ENCODE measurements at regions not wholly inside any gene's neighbourhood (a gene's known extent, or its start where the extent isn't known, plus 50 kb on each side); places are given as distances from the start of the nearest gene placed in this dataset.

GRCh38 chr12:114741940-114742339, 58.0 kb upstream of the TBX3 start:
- Histone ChIP-seq H3K9me3 (ENCODE audit: low read length) (no peaks in the 10 kb centered on the region), H3K4me2 (ENCODE audit: low read length) (no peak overlapping the region), H3K27ac (ENCODE audit: low read length) (no peak overlapping the region), H3K4me3 (ENCODE audit: low read length) (no peak overlapping the region), H3K9me2 (replicated peaks; ENCODE audit: low read length) (no peaks in the 10 kb centered on the region), H3K27me3 (ENCODE audit: low read length) (no peaks in the 10 kb centered on the region), H4K20me1 (ENCODE audit: low read length) (no peaks in the 10 kb centered on the region), H3K4me1 (ENCODE audit: insufficient read depth, low read length) (no peaks in the 10 kb centered on the region), H3K9ac (ENCODE audit: low read length) (no peak overlapping the region), H3K36me3 (ENCODE audit: low read depth, low read length) (no peaks in the 10 kb centered on the region), H3F3A (ENCODE audit: low read length, unreplicated experiment) (no peaks in the 10 kb centered on the region), H2AFZ (ENCODE audit: low read length) (no peak overlapping the region), H3K79me2 (ENCODE audit: low read length) (no peaks in the 10 kb centered on the region)
- no peak for ATAC-seq
- intact Hi-C loops (cut with micrococcal nuclease), result no loop called here
- no peak for DNase-seq
- ChIA-PET CTCF (no interaction called here), POLR2A (ENCODE audit: unreplicated experiment) (no interaction called here)
- no TSS peak for BruUV-seq (replicated peaks)
- no peak for TF ChIP-seq EZH2 (IDR thresholded peaks at IDR 0.05; ENCODE audit: low read length, unreplicated experiment)
- TF ChIP-seq EZH2phosphoT487 (IDR thresholded peaks at IDR 0.05; ENCODE audit: borderline replicate concordance, low read length), result no peak
- TF ChIP-seq CTCF (conservative IDR thresholded peaks at IDR 0.05; ENCODE audit: low read depth, low read length), result no peak

- ATAC-seq, result no peak
- no TSS peak for BruUV-seq (replicated peaks)
- CTCF ChIA-PET, result no interaction called here
Measured at GRCh38 chr12:114740448-114740847, 56.5 kb upstream of the TBX3 start.

More at GRCh38 chr12:114740448-114740847, 56.5 kb upstream of the TBX3 start:
- TF ChIP-seq EZH2 (IDR thresholded peaks at IDR 0.05; ENCODE audit: low read length, unreplicated experiment) (no peak), CTCF (conservative IDR thresholded peaks at IDR 0.05; ENCODE audit: low read depth, low read length) (no peak), EZH2phosphoT487 (IDR thresholded peaks at IDR 0.05; ENCODE audit: borderline replicate concordance, low read length) (no peak)
- Histone ChIP-seq H3K27me3 (ENCODE audit: low read length) (no peaks in the 10 kb centered on the region), H3K4me2 (ENCODE audit: low read length) (no peak overlapping the region), H3K4me1 (ENCODE audit: insufficient read depth, low read length) (peaks cover 7% of the 10 kb centered on the region; the same call in 1 of the 2 replicates), H2AFZ (ENCODE audit: low read length) (no peak overlapping the region), H3F3A (ENCODE audit: low read length, unreplicated experiment) (no peaks in the 10 kb centered on the region), H3K27ac (ENCODE audit: low read length) (no peak overlapping the region), H3K9ac (ENCODE audit: low read length) (no peak overlapping the region), H3K9me3 (ENCODE audit: low read length) (no peaks in the 10 kb centered on the region), H4K20me1 (ENCODE audit: low read length) (no peaks in the 10 kb centered on the region), H3K9me2 (replicated peaks; ENCODE audit: low read length) (no peaks in the 10 kb centered on the region), H3K79me2 (ENCODE audit: low read length) (no peaks in the 10 kb centered on the region), H3K36me3 (ENCODE audit: low read depth, low read length) (no peaks in the 10 kb centered on the region), H3K4me3 (ENCODE audit: low read length) (no peak overlapping the region)
- intact Hi-C loops (cut with micrococcal nuclease), result no loop called here
- POLR2A ChIA-PET (ENCODE audit: unreplicated experiment), result interaction anchor here (0.6 kb wide), 1 partner anchor 1798 kb away, joined by 3 read pairs; no protein-coding TSS in a partner anchor
- no peak for DNase-seq
